Activated B cell treated with CpG ODN at 0.5 μM for 24 hours (primary cell): ENCODE measurements at regions not wholly inside any gene's neighbourhood (a gene's known extent, or its start where the extent isn't known, plus 50 kb on each side); places are given as distances from the start of the nearest gene placed in this dataset.

Experiments
- ATAC-seq: fragments of 200-7000 bp; cut with Tn5 transposase; one replicate; pipeline ENCODE4 v1.10.0; 2021; ENCODE audit warnings: low read depth, mild to moderate bottlenecking, moderate library complexity
- CTCF ChIA-PET: fragments of 350-600 bp; sonication (Branson Sonifier 250); formaldehyde crosslinking; loops from one replicate; lab custom pipeline; 2021; ENCODE audit warnings: antibody characterized with exemption; lab: Charles Lee
- POLR2A ChIA-PET: fragments of 350-600 bp; sonication (Branson Sonifier 250); formaldehyde crosslinking; loops from one replicate; lab custom pipeline; 2021; ENCODE audit warnings: antibody characterized with exemption; lab: Charles Lee
- DNase-seq: peaks from one replicate; pipeline ENCODE4 v3.0.0; 2022
- H3K27ac Mint-ChIP-seq: one replicate; pipeline ENCODE4 v1.8.0; 2020; ENCODE audit warnings: mixed read lengths
- H3K27me3 Mint-ChIP-seq: one replicate; pipeline ENCODE4 v1.8.0; 2021; ENCODE audit warnings: mixed read lengths
- H3K36me3 Mint-ChIP-seq: one replicate; pipeline ENCODE4 v1.8.0; 2021; ENCODE audit warnings: low read depth, mixed read lengths
- H3K4me1 Mint-ChIP-seq: one replicate; pipeline ENCODE4 v1.8.0; 2021; ENCODE audit warnings: mixed read lengths
- H3K4me3 Mint-ChIP-seq: one replicate; pipeline ENCODE4 v1.8.0; 2020; ENCODE audit warnings: mild to moderate bottlenecking, mixed read lengths
- H3K9me3 Mint-ChIP-seq: one replicate; pipeline ENCODE4 v1.8.0; 2020; ENCODE audit warnings: mixed read lengths
- CTCF ChIP-seq: fragments of 200-600 bp; IDR thresholded peaks from one replicate; pipeline ENCODE4 v1.8.0; 2022; ENCODE audit warnings: antibody characterized with exemption, mild to moderate bottlenecking
- intact Hi-C: fragments of 100-400 bp; cut with micrococcal nuclease; formaldehyde crosslinking; loops from one replicate; pipeline ENCODE4 v1.15.1; 2024

- Mint-ChIP-seq H3K9me3 (no peaks in the 10 kb centered on the region), H3K4me1 (no peaks in the 10 kb centered on the region), H3K36me3 (no peaks in the 10 kb centered on the region), H3K27me3 (peaks cover 2% of the 10 kb centered on the region), H3K4me3 (no peak overlapping the region), H3K27ac (no peak overlapping the region)
- ChIA-PET POLR2A (no interaction called here), CTCF (no interaction called here)
- intact Hi-C loops, result no loop called here
- ATAC-seq (no peak), DNase-seq (no peak)
- no peak for TF ChIP-seq CTCF
Measured at GRCh38 chr5:155274484-155274883, 260.9 kb downstream of the KIF4B start.

GRCh38 chr5:155275222-155275621 lies 261.7 kb downstream of the KIF4B start:
- intact Hi-C loops, result no loop called here
- Mint-ChIP-seq H3K4me3 (no peak overlapping the region), H3K4me1 (no peaks in the 10 kb centered on the region), H3K36me3 (no peaks in the 10 kb centered on the region), H3K27me3 (peaks cover 2% of the 10 kb centered on the region), H3K9me3 (no peaks in the 10 kb centered on the region), H3K27ac (no peak overlapping the region)
- ATAC-seq (no peak), DNase-seq (no peak)
- no peak for TF ChIP-seq CTCF
- POLR2A ChIA-PET, result no interaction called here
- CTCF ChIA-PET, result no interaction called here

GRCh38 chr5:155276231-155276630 lies 262.7 kb downstream of the KIF4B start:
- ChIA-PET POLR2A (no interaction called here), CTCF (no interaction called here)
- Mint-ChIP-seq H3K4me3 (no peak overlapping the region), H3K27ac (no peak overlapping the region), H3K4me1 (no peaks in the 10 kb centered on the region), H3K27me3 (peaks cover 7% of the 10 kb centered on the region), H3K36me3 (no peaks in the 10 kb centered on the region), H3K9me3 (no peaks in the 10 kb centered on the region)
- no peak for TF ChIP-seq CTCF
- intact Hi-C loops, result no loop called here
- ATAC-seq (no peak), DNase-seq (no peak)

- ATAC-seq (no peak), DNase-seq (no peak)
- TF ChIP-seq CTCF, result no peak
- Mint-ChIP-seq H3K36me3 (no peaks in the 10 kb centered on the region), H3K4me3 (no peak overlapping the region), H3K4me1 (no peaks in the 10 kb centered on the region), H3K27ac (no peak overlapping the region), H3K27me3 (peaks cover 13% of the 10 kb centered on the region), H3K9me3 (no peaks in the 10 kb centered on the region)
- intact Hi-C loops, result no loop called here
- ChIA-PET CTCF (no interaction called here), POLR2A (no interaction called here)
Measured at GRCh38 chr5:155278532-155278931, 265.0 kb downstream of the KIF4B start.

GRCh38 chr5:155282503-155283107 lies 269.1 kb downstream of the KIF4B start:
- no peak for DNase-seq
- TF ChIP-seq CTCF, result no peak
- Mint-ChIP-seq H3K27me3 (peaks cover 11% of the 10 kb centered on the region), H3K9me3 (no peaks in the 10 kb centered on the region), H3K4me3 (no peak overlapping the region), H3K4me1 (no peaks in the 10 kb centered on the region), H3K36me3 (no peaks in the 10 kb centered on the region), H3K27ac (no peak overlapping the region)
- intact Hi-C loops, result no loop called here
- POLR2A ChIA-PET, result no interaction called here
- CTCF ChIA-PET, result no interaction called here
- ATAC-seq, result no peak
